T-helper 17 cell (primary cell): ENCODE measurements at regions not wholly inside any gene's neighbourhood (a gene's known extent, or its start where the extent isn't known, plus 50 kb on each side); places are given as distances from the start of the nearest gene placed in this dataset.
"Not testable (repeated sequence)": the region's sequence is repeated elsewhere in the genome, so short reads cannot be mapped to it uniquely, and the experiment has no call there.

Source experiments
- ATAC-seq: fragments of 150-1000 bp; cut with Tn5 transposase; 2 replicates; pipeline ENCODE4 v1.10.0; 2021; ENCODE audit warnings: mild to moderate bottlenecking, moderate library complexity
- DNase-seq, 3 donors: peaks; one replicate each; pipeline versions ENCODE4 v3.0.0 to v3.0.0-alpha.2; 2020 to 2021
- H3K9me3 ChIP-seq: one replicate; pipeline ENCODE4 v1.7.0; 2013; ENCODE audit warnings: low read length, mild to moderate bottlenecking; ENCODE audit not compliant: control insufficient read depth, poor library complexity, severe bottlenecking
- H3K27ac Mint-ChIP-seq: one replicate; pipeline ENCODE4 v1.8.0; 2022; ENCODE audit warnings: mild to moderate bottlenecking, moderate library complexity, mixed read lengths
- H3K27me3 Mint-ChIP-seq: one replicate; pipeline ENCODE4 v1.8.0; 2022; ENCODE audit warnings: mixed read lengths
- H3K36me3 Mint-ChIP-seq: one replicate; pipeline ENCODE4 v1.8.0; 2022; ENCODE audit warnings: low read depth, mixed read lengths
- H3K4me1 Mint-ChIP-seq: one replicate; pipeline ENCODE4 v1.8.0; 2022; ENCODE audit warnings: mild to moderate bottlenecking, mixed read lengths
- H3K4me3 Mint-ChIP-seq: one replicate; pipeline ENCODE4 v1.8.0; 2022; ENCODE audit warnings: mild to moderate bottlenecking, moderate library complexity, mixed read lengths

DNA sequence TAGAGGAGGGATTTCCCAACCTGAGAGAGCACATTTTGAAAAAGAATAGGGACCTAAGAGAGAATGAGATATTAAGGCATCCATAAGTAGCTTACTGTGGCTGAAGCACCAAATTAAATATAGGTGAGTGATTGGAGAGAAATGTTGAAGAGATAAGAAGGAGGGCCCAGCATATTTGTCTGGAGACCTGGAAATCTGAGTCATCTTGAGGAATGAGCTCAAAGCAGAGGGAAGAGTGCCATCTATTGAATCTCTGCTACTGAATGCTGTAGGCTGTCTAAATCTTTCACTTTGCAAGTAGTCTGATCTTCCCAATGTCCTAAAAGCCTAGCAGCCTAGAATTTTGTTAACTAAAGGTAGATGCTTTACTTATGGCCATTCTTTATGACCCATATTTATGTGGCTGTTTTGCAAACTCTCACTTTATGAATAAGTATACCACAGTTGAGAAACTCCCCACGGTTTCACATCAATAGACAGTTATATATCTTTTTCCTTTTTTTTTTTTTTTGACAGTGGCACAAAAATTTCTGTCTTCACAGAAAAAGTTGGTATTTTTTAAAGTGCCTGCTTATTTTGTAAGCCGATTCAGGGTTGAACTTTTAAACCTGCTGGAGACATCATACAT is 2093.5 kb downstream of the LRRC4C start:
- no peaks in the 10 kb centered on the region for H3K9me3 ChIP-seq
- Mint-ChIP-seq H3K4me1 (peaks cover 24% of the 10 kb centered on the region), H3K27ac (no peak overlapping the region), H3K4me3 (no peak overlapping the region), H3K36me3 (no peaks in the 10 kb centered on the region), H3K27me3 (no peaks in the 10 kb centered on the region)
- no peak for DNase-seq
- ATAC-seq, result no peak

- Mint-ChIP-seq H3K27me3 (no peaks in the 10 kb centered on the region), H3K4me1 (peaks cover 21% of the 10 kb centered on the region), H3K36me3 (no peaks in the 10 kb centered on the region), H3K4me3 (no peak overlapping the region), H3K27ac (no peak overlapping the region)
- ATAC-seq (no peak), DNase-seq (no peak)
- no peaks in the 10 kb centered on the region for H3K9me3 ChIP-seq
Measured at GRCh38 chr11:39363571-39363970, 2095.9 kb downstream of the LRRC4C start.

- peaks cover 7% of the 10 kb centered on the region for H3K4me1 Mint-ChIP-seq
- no peaks in the 10 kb centered on the region for H3K27me3 Mint-ChIP-seq
- no peaks in the 10 kb centered on the region for H3K36me3 Mint-ChIP-seq
- DNase-seq (no peak), ATAC-seq (no peak)
- no peak overlapping the region for H3K27ac Mint-ChIP-seq
- H3K9me3 ChIP-seq, result no peaks in the 10 kb centered on the region
- no peak overlapping the region for H3K4me3 Mint-ChIP-seq
Measured at GRCh38 chr11:39361557-39361956, 2097.9 kb downstream of the LRRC4C start.

DNA sequence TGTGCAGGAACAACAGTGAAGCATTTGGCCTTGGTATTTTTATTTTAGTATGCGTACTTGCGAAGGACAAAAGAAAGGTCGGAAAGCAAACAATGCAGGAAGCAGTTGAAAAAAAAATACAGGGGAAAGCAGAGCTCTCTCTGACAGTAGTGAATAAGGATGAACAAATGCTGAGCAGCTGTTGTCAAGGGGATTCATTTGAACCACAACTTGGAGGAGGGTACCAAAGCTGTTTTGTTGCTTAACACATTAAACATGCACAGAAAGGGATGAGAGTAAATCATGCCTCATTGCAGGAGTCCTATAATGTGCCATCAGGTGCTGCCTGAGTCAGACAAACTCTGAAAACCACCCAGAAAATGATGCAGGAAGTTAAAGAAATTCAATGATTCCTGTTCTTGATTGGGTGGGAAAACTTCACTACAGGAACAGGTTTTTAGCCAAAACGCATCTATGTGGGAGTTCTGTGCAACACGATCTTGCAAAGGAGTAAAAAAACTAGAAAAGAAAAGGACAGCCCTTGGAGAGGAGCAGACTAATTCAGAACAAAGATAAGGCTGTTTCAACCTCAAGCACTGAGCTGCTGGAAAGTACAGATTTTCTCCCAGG is 2113.5 kb downstream of the LRRC4C start:
- H3K4me1 Mint-ChIP-seq, result peaks cover 2% of the 10 kb centered on the region
- DNase-seq, result no peak
- H3K4me3 Mint-ChIP-seq, result no peak overlapping the region
- no peaks in the 10 kb centered on the region for H3K36me3 Mint-ChIP-seq
- H3K9me3 ChIP-seq, result no peaks in the 10 kb centered on the region
- no peaks in the 10 kb centered on the region for H3K27me3 Mint-ChIP-seq
- ATAC-seq, result no peak
- no peak overlapping the region for H3K27ac Mint-ChIP-seq

DNA sequence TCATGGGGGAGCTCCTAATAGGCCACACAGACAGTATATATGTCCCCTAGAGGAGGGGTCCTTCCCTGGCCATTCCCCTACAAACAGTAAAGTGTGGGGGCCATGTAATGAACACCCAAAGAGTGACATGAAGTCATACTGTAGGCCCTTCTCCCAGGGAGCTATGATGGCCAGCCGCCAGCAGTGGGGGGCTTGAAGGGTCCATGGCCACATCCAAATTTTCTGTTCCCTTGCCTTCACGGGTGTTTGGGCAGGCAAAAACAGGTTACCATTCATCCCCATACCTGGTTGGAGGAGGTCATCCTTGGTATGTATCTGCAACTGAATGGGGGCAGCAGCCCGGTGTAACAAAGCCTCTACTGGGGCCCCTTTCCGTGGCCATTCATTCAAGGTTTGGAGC is 2118.0 kb downstream of the LRRC4C start:
- H3K9me3 ChIP-seq, result no peaks in the 10 kb centered on the region
- no peak overlapping the region for H3K4me3 Mint-ChIP-seq
- no peaks in the 10 kb centered on the region for H3K36me3 Mint-ChIP-seq
- no peaks in the 10 kb centered on the region for H3K27me3 Mint-ChIP-seq
- no peaks in the 10 kb centered on the region for H3K4me1 Mint-ChIP-seq
- DNase-seq (no peak), ATAC-seq (no peak)
- no peak overlapping the region for H3K27ac Mint-ChIP-seq

- not testable (repeated sequence) for H3K4me3 Mint-ChIP-seq, ATAC-seq, H3K27ac Mint-ChIP-seq, H3K9me3 ChIP-seq, H3K27me3 Mint-ChIP-seq, DNase-seq, H3K4me1 Mint-ChIP-seq, H3K36me3 Mint-ChIP-seq
Measured at GRCh38 chr11:39333006-39333405, 2126.4 kb downstream of the LRRC4C start.

DNA sequence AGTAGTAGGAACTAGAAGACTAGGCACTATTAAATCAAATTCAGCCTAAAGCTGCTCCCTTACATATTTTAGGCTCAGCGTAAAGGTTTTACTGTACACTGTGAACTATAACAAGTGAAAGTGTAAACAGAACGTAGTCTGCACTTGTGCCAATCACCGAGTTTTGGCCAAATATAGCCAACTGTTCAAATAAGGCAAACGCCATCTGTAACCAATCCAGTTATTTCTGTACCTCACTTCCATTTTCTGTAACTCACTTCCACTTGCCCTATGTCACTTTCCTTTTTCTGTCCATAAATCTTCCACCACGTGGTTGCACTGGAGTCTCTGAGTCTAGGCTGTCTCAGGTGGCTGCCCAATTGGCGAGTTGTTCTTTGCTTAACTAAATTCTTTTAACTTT is 2132.2 kb downstream of the LRRC4C start:
- H3K36me3 Mint-ChIP-seq, result no peaks in the 10 kb centered on the region
- no peak overlapping the region for H3K27ac Mint-ChIP-seq
- H3K27me3 Mint-ChIP-seq, result no peaks in the 10 kb centered on the region
- DNase-seq (no peak), ATAC-seq (no peak)
- H3K4me1 Mint-ChIP-seq, result no peaks in the 10 kb centered on the region
- H3K9me3 ChIP-seq, result no peaks in the 10 kb centered on the region
- H3K4me3 Mint-ChIP-seq, result no peak overlapping the region

DNA sequence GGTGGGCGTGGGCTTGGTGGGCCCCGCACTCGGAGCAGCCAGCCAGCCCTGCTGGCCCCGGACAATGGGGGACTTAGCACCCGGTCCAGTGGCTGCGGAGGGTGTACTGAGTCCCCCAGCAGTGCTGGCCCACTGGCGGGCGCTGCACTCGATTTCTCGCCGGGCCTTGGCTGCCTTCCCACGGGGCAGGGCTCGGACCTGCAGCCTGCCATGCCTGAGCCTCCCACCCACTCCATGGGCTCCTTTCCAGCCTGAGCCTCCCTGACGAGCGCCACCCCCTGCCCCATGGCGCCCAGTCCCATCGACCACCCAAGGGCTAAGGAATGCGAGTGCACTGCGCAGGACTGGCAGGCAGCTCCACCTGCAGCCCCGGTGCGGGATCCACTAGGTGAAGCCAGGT is 2147.6 kb downstream of the LRRC4C start:
- DNase-seq, H3K9me3 ChIP-seq, ATAC-seq, H3K4me3 Mint-ChIP-seq, H3K27me3 Mint-ChIP-seq, H3K27ac Mint-ChIP-seq, H3K36me3 Mint-ChIP-seq, H3K4me1 Mint-ChIP-seq: not testable (repeated sequence)

GRCh38 chr11:39304586-39304985 is 2154.9 kb downstream of the LRRC4C start:
- no peaks in the 10 kb centered on the region for H3K27me3 Mint-ChIP-seq
- DNase-seq (no peak), ATAC-seq (no peak)
- H3K9me3 ChIP-seq, result no peaks in the 10 kb centered on the region
- no peaks in the 10 kb centered on the region for H3K4me1 Mint-ChIP-seq
- H3K4me3 Mint-ChIP-seq, result no peak overlapping the region
- no peaks in the 10 kb centered on the region for H3K36me3 Mint-ChIP-seq
- no peak overlapping the region for H3K27ac Mint-ChIP-seq

DNA sequence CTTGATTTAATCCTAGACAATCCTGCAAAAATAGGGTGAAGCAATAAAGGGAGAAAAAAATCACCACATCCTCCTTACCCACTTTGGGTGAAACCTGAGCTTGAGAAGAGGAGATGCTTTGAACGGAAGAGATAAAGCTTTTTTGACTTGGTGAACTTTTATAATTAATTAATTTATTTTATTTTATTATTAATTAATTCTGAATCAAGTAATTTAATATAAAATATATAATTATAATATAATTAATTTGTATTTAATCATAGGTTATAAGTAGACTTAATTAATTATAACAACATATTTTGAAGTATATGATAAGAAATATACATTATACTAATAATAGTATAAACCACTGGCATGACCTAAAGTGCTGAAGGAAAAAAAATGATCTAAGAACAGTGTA is 2164.8 kb downstream of the LRRC4C start:
- no peaks in the 10 kb centered on the region for H3K4me1 Mint-ChIP-seq
- no peaks in the 10 kb centered on the region for H3K27me3 Mint-ChIP-seq
- ATAC-seq (no peak), DNase-seq (no peak)
- no peaks in the 10 kb centered on the region for H3K36me3 Mint-ChIP-seq
- H3K27ac Mint-ChIP-seq, result no peak overlapping the region
- H3K9me3 ChIP-seq, result no peaks in the 10 kb centered on the region
- H3K4me3 Mint-ChIP-seq, result no peak overlapping the region

DNA sequence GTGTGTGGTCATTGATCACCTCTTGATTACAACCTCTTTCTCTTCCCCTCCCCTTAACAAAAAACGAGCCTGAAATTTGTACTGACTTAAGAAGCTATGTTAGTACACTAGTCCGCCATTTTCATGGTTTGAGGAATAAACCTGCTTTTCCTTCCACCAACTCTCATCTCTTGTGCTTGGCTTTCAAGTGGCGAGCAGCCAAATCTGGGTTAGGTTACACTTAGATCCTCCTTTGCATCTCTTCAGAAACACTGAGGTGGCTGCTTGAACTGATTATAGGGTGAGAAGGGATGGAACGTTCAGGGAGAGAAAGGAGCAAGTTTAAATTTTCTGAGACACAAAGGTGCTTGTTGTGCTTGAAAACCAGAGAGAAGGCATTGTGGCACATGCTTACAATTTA is 2171.4 kb downstream of the LRRC4C start:
- H3K27ac Mint-ChIP-seq, result no peak overlapping the region
- no peaks in the 10 kb centered on the region for H3K36me3 Mint-ChIP-seq
- DNase-seq (no peak), ATAC-seq (no peak)
- no peaks in the 10 kb centered on the region for H3K9me3 ChIP-seq
- no peaks in the 10 kb centered on the region for H3K4me1 Mint-ChIP-seq
- H3K4me3 Mint-ChIP-seq, result no peak overlapping the region
- no peaks in the 10 kb centered on the region for H3K27me3 Mint-ChIP-seq

- no peak for ATAC-seq
- Mint-ChIP-seq H3K27me3 (no peaks in the 10 kb centered on the region), H3K4me1 (no peaks in the 10 kb centered on the region), H3K4me3 (no peak overlapping the region), H3K36me3 (no peaks in the 10 kb centered on the region), H3K27ac (no peak overlapping the region)
- no peaks in the 10 kb centered on the region for H3K9me3 ChIP-seq
- no peak for DNase-seq
Measured at GRCh38 chr11:39268176-39268690, 2191.2 kb downstream of the LRRC4C start.

DNA sequence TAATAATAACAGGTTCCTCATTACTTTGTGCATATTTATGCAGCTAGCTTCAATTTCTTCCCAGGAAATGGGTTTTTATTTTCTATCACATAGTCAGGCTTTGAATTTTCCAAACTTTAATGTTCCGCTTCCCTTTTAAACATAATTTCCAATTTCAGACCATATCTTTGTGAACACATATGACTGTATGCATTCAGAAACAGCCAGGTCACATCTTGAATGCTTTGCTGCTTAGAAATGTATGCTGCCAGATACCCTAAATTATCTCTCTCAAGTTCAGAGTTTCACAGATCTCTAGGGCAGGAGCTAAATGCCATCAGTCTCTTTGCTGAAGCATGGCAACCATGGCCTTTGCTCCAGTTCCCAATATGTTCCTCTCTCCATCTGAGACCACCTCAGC is 2203.8 kb downstream of the LRRC4C start:
- H3K9me3 ChIP-seq, result no peaks in the 10 kb centered on the region
- Mint-ChIP-seq H3K27ac (no peak overlapping the region), H3K4me3 (no peak overlapping the region), H3K36me3 (no peaks in the 10 kb centered on the region), H3K4me1 (no peaks in the 10 kb centered on the region), H3K27me3 (no peaks in the 10 kb centered on the region)
- ATAC-seq (no peak), DNase-seq (no peak)
